Prostate gland (tissue), 1 donor: ENCODE measurements at regions not wholly inside any gene's neighbourhood (a gene's known extent, or its start where the extent isn't known, plus 50 kb on each side); places are given as distances from the start of the nearest gene placed in this dataset.

Experiments used
- POLR2A ChIP-seq: fragments of 450-650 bp; IDR thresholded peaks from one replicate; pipeline ENCODE4 v1.6.1; 2016; ENCODE audit warnings: antibody characterized with exemption, mild to moderate bottlenecking
- POLR2AphosphoS5 ChIP-seq: sonication (generic); formaldehyde crosslinking; IDR thresholded peaks from one replicate; pipeline ENCODE4 v1.6.1; 2017; ENCODE audit warnings: antibody characterized with exemption

- TF ChIP-seq POLR2A (no peak), POLR2AphosphoS5 (no peak)
Measured at GRCh38 chr4:67256388-67257043, 288.8 kb downstream of the CENPC start.
